GM19397 (cell line): ENCODE measurements at regions not wholly inside any gene's neighbourhood (a gene's known extent, or its start where the extent isn't known, plus 50 kb on each side); places are given as distances from the start of the nearest gene placed in this dataset.

ENCODE experiments used
- ATAC-seq: cut with Tn5 transposase; IDR thresholded peaks from one replicate; pipeline ENCODE4 v1.9.1; 2021; ENCODE audit warnings: mild to moderate bottlenecking, moderate library complexity; ENCODE audit not compliant: unreplicated experiment

DNA sequence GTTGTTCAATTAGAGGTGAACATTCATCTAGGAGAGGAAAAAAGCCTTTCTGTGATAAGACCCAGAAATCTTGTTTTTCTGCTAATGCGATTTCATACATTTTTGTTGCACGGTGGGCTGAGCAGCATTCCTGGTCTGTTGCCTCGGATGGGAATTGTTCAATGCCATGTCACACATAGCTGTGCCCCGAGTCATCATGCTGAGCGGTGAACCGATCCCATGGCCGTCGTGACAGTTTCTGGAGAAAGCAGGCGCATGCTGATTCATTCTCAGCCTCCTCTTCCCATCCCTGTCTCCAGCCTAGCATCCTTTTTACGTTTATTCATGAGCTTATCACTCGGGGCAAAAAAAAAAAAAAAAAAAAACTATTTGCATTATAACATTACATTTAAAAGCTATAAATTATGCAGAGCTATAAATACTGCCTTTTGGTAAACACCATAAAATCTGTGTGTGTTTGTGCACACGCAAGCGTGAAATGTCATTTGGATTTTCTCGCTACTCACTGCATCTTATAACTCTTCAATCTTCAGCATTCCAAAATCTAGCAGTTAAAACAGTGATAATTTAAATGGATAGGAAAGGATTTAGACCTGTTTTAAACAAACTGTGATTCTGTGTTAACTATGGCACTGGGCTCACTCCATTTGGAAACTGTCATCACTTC is 58.9 kb upstream of the IFNGR1 start:
- ATAC-seq, result no peak

DNA sequence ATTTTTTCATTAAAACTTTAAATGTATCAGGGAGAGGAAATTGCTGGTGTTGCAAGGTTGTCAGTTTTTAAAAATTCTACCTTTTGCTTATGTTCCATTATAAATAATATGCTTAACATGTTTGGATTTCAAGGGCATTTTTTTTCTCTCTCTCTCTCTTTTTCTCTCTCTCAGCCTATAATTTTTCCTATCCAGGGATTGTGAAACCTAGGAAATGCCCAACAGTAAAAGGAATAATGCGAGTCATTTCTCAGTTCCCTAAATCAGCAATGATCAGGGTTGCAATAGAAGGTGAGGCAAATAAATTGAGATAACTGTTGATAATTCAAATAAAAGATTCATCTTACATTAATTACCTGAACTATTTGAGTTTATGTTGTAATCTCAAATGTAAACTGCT is 53.2 kb upstream of the IFNGR1 start:
- no peak for ATAC-seq

DNA sequence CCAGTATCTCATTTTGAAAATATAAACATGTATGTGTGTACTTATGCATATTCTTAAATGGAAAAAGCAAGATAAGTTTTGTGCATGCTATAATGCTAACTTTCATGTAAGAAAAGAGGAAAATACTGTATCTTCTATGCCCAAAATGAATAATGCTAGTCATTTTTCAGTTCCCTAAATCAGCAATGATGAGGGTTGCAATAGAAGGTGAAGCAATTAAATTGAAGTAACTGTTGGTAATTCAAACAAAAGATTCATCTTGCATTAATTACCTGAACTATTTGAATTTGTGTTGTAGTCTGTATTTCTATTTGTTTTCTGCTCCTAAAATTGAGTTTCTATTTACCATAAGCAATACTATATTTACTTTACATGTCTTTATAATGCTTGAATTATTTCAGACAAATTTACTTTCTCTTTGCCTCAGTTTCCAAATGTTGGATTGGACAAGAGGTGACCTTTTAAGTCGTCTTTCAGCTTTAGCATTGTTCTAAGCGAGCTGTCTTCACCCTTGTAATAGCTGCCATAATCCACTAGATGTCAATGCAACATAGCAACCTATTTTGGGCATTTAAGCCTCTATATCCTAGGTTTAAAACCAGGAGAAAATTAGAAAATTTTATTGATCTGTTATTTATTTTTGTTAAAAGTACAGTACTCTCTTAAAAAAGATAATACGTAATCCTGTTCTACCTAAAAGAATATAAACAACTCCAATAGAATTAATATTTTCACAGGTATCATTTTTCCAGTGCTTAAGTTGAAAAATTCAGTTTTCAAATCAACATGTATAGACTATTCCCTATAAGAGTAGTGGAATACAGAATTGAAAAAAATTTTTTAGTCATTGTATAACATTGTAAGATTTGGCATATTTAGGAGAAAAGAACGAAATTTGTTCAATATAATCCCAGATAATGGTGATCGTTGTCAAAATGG is 52.3 kb upstream of the IFNGR1 start:
- ATAC-seq, result no peak

DNA sequence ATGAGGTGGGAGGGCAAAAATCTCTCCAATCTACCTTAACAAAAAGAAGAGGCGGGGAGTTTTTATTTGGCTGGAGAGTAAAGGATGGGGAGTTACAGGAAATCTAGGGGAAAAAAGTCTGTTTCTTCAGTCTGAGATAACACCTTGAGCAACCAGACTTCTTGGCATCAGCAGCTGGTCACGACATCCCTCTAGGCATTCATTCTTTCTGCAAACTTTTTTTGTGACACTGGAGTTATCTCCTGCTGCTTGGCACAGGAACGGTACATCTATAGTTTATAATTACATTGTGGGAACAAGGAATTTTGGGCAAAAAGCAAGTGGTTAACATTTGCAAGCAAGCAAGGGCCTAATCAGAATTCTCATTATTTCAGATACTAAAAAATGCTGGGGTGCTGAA is 50.6 kb upstream of the IFNGR1 start:
- no peak for ATAC-seq

DNA sequence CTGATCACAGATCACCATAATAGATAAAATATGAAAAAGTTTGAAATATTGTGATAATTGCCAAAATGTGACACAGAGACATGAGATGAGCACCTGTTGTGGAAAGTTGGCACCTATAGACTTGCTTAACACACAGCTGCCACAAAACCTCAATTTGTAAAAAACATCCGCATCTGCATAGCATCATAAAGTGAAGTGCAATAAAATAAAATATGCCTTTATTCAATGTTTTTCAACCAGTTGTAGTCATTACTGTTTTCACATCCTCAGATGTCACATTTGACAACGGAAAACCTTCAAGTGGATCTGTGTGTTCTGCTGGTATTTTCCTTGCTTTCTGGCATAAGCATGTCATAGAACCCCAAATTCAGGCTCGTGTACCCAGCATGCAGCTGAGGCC is 50.2 kb upstream of the IFNGR1 start:
- ATAC-seq, result no peak
